Panc1 (cell line): ENCODE measurements at regions not wholly inside any gene's neighbourhood (a gene's known extent, or its start where the extent isn't known, plus 50 kb on each side); places are given as distances from the start of the nearest gene placed in this dataset.

Source experiments
- POLR2AphosphoS5 ChIP-seq: IDR thresholded peaks from 2 replicates; pipeline ENCODE4 v1.6.1; 2012; ENCODE audit warnings: mild to moderate bottlenecking, low read depth, low read length, moderate library complexity
- TF ChIP-seq, protein P1 (sequence below): fragments of 450-650 bp; IDR thresholded peaks from 2 replicates; pipeline ENCODE4 v1.5.1; 2017; ENCODE audit warnings: mild to moderate bottlenecking

GRCh38 chr14:30375296-30375892 lies 183.6 kb upstream of the G2E3 start:
- TF ChIP-seq, protein P1, sequence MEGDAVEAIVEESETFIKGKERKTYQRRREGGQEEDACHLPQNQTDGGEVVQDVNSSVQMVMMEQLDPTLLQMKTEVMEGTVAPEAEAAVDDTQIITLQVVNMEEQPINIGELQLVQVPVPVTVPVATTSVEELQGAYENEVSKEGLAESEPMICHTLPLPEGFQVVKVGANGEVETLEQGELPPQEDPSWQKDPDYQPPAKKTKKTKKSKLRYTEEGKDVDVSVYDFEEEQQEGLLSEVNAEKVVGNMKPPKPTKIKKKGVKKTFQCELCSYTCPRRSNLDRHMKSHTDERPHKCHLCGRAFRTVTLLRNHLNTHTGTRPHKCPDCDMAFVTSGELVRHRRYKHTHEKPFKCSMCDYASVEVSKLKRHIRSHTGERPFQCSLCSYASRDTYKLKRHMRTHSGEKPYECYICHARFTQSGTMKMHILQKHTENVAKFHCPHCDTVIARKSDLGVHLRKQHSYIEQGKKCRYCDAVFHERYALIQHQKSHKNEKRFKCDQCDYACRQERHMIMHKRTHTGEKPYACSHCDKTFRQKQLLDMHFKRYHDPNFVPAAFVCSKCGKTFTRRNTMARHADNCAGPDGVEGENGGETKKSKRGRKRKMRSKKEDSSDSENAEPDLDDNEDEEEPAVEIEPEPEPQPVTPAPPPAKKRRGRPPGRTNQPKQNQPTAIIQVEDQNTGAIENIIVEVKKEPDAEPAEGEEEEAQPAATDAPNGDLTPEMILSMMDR = peak; percentile 83
- TF ChIP-seq POLR2AphosphoS5 = no peak
